ENCODE measurements at regions not wholly inside any gene's neighbourhood (a gene's known extent, or its start where the extent isn't known, plus 50 kb on each side); places are given as distances from the start of the nearest gene placed in this dataset.
A peak's percentile ranks its signal among the peaks of the same experiment; 100 is the strongest.
"Not testable (repeated sequence)": the region's sequence is repeated elsewhere in the genome, so short reads cannot be mapped to it uniquely, and the experiment has no call there.

DNA sequence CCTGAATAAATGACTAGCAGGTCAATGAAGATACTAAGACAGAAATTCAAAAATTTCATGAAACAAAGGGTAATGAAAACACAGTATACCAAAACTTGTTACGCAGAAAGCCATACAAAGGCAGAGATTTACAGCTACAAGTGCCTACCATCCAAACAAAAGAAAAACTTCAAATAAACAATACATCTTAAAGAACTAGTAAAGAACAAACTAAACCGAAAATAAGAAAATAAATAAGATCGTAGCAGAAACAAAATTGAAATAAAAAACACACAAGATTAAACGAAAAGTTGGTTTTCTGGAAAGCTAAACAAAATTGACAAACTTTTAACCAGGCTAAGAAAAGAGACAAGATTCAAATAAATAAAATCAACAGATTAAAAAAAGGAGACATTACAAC, 51.5 kb downstream of the VPREB1 start:
- WGBS, 2 experiments (ENCODE audit: extremely low coverage in 1 of 2, insufficient coverage in 1 of 2, insufficient read length in 1 of 2, insufficient replicate concordance in 2 of 2, low coverage in 1 of 2, low lambda C conversion rate in 2 of 2, missing lambda C conversion rate in 1 of 2): 87% methylated on average over 4 of the region's 4 CpGs; no CpG with 5 or more reads in 1 of the 2 experiments
- CTCF ChIA-PET (ENCODE audit: partially characterized antibody); FAIRE-seq: not testable (repeated sequence)

DNA sequence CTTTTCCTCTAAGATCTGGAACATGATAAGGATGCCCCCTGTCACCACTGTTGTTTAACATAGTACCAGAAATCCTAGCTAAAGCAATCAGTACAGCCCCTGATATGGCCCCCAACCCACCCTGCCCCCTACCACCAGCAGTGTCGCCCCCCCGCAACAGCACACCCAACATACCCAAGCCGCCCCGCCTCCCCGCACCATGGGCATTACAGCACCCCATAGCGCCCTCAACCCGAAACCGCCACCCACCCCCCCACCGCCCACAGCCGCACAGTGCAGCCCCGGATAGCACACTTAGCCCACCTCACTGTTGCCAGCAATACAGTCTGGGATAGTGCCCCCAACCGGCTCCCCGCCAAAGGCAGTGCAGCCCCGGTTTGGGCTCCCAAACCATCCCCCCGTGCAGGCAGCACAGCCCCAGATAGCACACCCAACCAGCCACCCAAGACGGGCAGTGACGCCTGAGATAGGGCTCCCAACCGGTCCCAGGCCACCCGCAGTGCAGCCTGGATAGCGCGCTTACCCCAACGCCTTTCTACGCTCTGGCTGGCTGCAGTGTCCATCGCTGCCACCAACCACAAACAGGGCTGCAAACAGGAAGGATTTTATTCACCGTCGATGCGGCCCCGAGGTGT, 52.7 kb downstream of the VPREB1 start:
- not testable (repeated sequence) for FAIRE-seq

More for the DNA sequence above, 51.5 kb downstream of the VPREB1 start:
- H3K4me3 ChIP-seq (ENCODE audit: extremely low read depth in 1 of 4, insufficient read depth in 2 of 4, low read depth in 3 of 4, low read length in 4 of 4); H2AK5ac ChIP-seq (ENCODE audit: low read depth, low read length); H2BK5ac ChIP-seq (ENCODE audit: low read depth, low read length); H3K4me1 ChIP-seq (replicated peaks in 1 of 4; ENCODE audit: control insufficient read depth in 3 of 4, insufficient read depth in 4 of 4, low read length in 3 of 4); H3K18ac ChIP-seq (ENCODE audit: extremely low read depth, low read length); H3K36me3 ChIP-seq (ENCODE audit: control insufficient read depth in 2 of 4, insufficient read depth in 4 of 4, low read length in 3 of 4); H4K91ac ChIP-seq (replicated peaks; ENCODE audit: insufficient read length, low read length); H3K9me3 ChIP-seq (ENCODE audit: insufficient read depth in 2 of 2, low read depth in 1 of 2, low read length in 1 of 2); H2BK120ac ChIP-seq (replicated peaks; ENCODE audit: low read depth, low read length); H4K20me1 ChIP-seq (replicated peaks in 1 of 2; ENCODE audit: control insufficient read depth in 1 of 2, insufficient read depth in 2 of 2, low read length in 2 of 2); H3K23me2 ChIP-seq (ENCODE audit: low read depth, low read length); H2BK20ac ChIP-seq (ENCODE audit: low read length); H4K5ac ChIP-seq (ENCODE audit: insufficient read length, low read depth, low read length); H3K4ac ChIP-seq (replicated peaks; ENCODE audit: insufficient read length, low read depth, low read length); H4K8ac ChIP-seq (ENCODE audit: extremely low read depth, insufficient read depth, low read length); H3K9ac ChIP-seq (replicated peaks in 1 of 4; ENCODE audit: extremely low read depth in 1 of 4, low read depth in 3 of 4, low read length in 3 of 4); H2BK12ac ChIP-seq (ENCODE audit: low read depth, low read length); H3K27ac ChIP-seq (ENCODE audit: low read depth, low read length); H3K4me2 ChIP-seq (ENCODE audit: insufficient read depth in 1 of 2, low read depth in 2 of 2, low read length in 2 of 2); H2AFZ ChIP-seq (ENCODE audit: low read length); H3K79me1 ChIP-seq (ENCODE audit: low read depth, low read length); H2BK15ac ChIP-seq (ENCODE audit: low read length); DNase-seq (ENCODE audit: low read depth in 1 of 2, low spot score in 2 of 2); POLR2A ChIA-PET (ENCODE audit: partially characterized antibody); H3K56ac ChIP-seq (replicated peaks; ENCODE audit: insufficient read length, low read depth, low read length); H3K27me3 ChIP-seq (replicated peaks in 1 of 4; ENCODE audit: control insufficient read depth in 3 of 4, extremely low read depth in 1 of 4, insufficient read depth in 3 of 4, low read length in 3 of 4); H3K23ac ChIP-seq (ENCODE audit: insufficient read length); H3K14ac ChIP-seq (ENCODE audit: insufficient read length): not testable (repeated sequence)
- H3K79me2 ChIP-seq (ENCODE audit: control insufficient read depth in 1 of 2, insufficient read depth in 2 of 2, low read length in 2 of 2): peaks cover 0 to 12% of the 10 kb centered on the region in 2 experiments; a peak in 2 of 4 replicates

More for the DNA sequence above, 52.7 kb downstream of the VPREB1 start:
- POLR2A ChIA-PET (ENCODE audit: partially characterized antibody): interaction anchor here (1.0 kb wide), 1 partner anchor 126 kb away, joined by 3 read pairs; no protein-coding TSS in a partner anchor
- H3K23me2 ChIP-seq (ENCODE audit: low read depth, low read length); H2BK20ac ChIP-seq (ENCODE audit: low read length); H2BK12ac ChIP-seq (ENCODE audit: low read depth, low read length); H3K4me1 ChIP-seq (replicated peaks in 1 of 4; ENCODE audit: control insufficient read depth in 3 of 4, insufficient read depth in 4 of 4, low read length in 3 of 4); H4K8ac ChIP-seq (ENCODE audit: extremely low read depth, insufficient read depth, low read length); H3K9me3 ChIP-seq (ENCODE audit: insufficient read depth in 2 of 2, low read depth in 1 of 2, low read length in 1 of 2); H4K20me1 ChIP-seq (replicated peaks in 1 of 2; ENCODE audit: control insufficient read depth in 1 of 2, insufficient read depth in 2 of 2, low read length in 2 of 2); H3K79me1 ChIP-seq (ENCODE audit: low read depth, low read length); H3K9ac ChIP-seq (replicated peaks in 1 of 4; ENCODE audit: extremely low read depth in 1 of 4, low read depth in 3 of 4, low read length in 3 of 4); H2AK5ac ChIP-seq (ENCODE audit: low read depth, low read length); H3K4ac ChIP-seq (replicated peaks; ENCODE audit: insufficient read length, low read depth, low read length); H4K91ac ChIP-seq (replicated peaks; ENCODE audit: insufficient read length, low read length); H2AFZ ChIP-seq (ENCODE audit: low read length); H3K27me3 ChIP-seq (replicated peaks in 1 of 4; ENCODE audit: control insufficient read depth in 3 of 4, extremely low read depth in 1 of 4, insufficient read depth in 3 of 4, low read length in 3 of 4); H3K18ac ChIP-seq (ENCODE audit: extremely low read depth, low read length); H2BK15ac ChIP-seq (ENCODE audit: low read length); H3K56ac ChIP-seq (replicated peaks; ENCODE audit: insufficient read length, low read depth, low read length); H2BK5ac ChIP-seq (ENCODE audit: low read depth, low read length); DNase-seq (ENCODE audit: low read depth in 1 of 2, low spot score in 2 of 2); CTCF ChIA-PET (ENCODE audit: partially characterized antibody); H3K23ac ChIP-seq (ENCODE audit: insufficient read length); H3K14ac ChIP-seq (ENCODE audit: insufficient read length); H3K36me3 ChIP-seq (ENCODE audit: control insufficient read depth in 2 of 4, insufficient read depth in 4 of 4, low read length in 3 of 4); H4K5ac ChIP-seq (ENCODE audit: insufficient read length, low read depth, low read length); H2BK120ac ChIP-seq (replicated peaks; ENCODE audit: low read depth, low read length); H3K27ac ChIP-seq (ENCODE audit: low read depth, low read length): not testable (repeated sequence)
- Histone ChIP-seq H3K79me2 (ENCODE audit: control insufficient read depth in 1 of 2, insufficient read depth in 2 of 2, low read length in 2 of 2) (peaks cover 0 to 17% of the 10 kb centered on the region in 2 experiments; a peak in 2 of 4 replicates), H3K4me2 (ENCODE audit: insufficient read depth in 1 of 2, low read depth in 2 of 2, low read length in 2 of 2) (peak overlapping the region in 1 of 2 experiments; percentile 65; a peak in 2 of 4 replicates), H3K4me3 (ENCODE audit: extremely low read depth in 1 of 4, insufficient read depth in 2 of 4, low read depth in 3 of 4, low read length in 4 of 4) (peak overlapping the region; percentile 47 to 74 (median 59))
- WGBS, 2 experiments (ENCODE audit: extremely low coverage in 1 of 2, insufficient coverage in 1 of 2, insufficient read length in 1 of 2, insufficient replicate concordance in 2 of 2, low coverage in 1 of 2, low lambda C conversion rate in 2 of 2, missing lambda C conversion rate in 1 of 2): 2% methylated on average over 7 of the region's 28 CpGs; no CpG with 5 or more reads in 1 of the 2 experiments

All from H1 (cell line).